Bronchial epithelial cell (primary cell): ENCODE measurements at regions not wholly inside any gene's neighbourhood (a gene's known extent, or its start where the extent isn't known, plus 50 kb on each side); places are given as distances from the start of the nearest gene placed in this dataset.

Experiments used
- DNase-seq: peaks from one replicate; pipeline ENCODE4 v3.0.0-alpha.2; 2010; ENCODE audit warnings: low read depth
- FAIRE-seq: peaks from 2 replicates; lab custom pipeline; 2011; peaks lifted over from hg19 to GRCh38; lab: Jason Lieb, UNC
- H3K27me3 ChIP-seq: 2 replicates; pipeline ENCODE4 v1.5.1; 2011; ENCODE audit warnings: low read length; ENCODE audit not compliant: control insufficient read depth, insufficient read depth
- H3K36me3 ChIP-seq: 2 replicates; pipeline ENCODE4 v1.5.1; 2011; ENCODE audit warnings: low read length; ENCODE audit not compliant: control insufficient read depth, insufficient read depth
- H3K4me3 ChIP-seq: 2 replicates; pipeline ENCODE4 v1.5.1; 2011; ENCODE audit warnings: mild to moderate bottlenecking, low read depth, low read length, control low read depth
- CTCF ChIP-seq: IDR thresholded peaks from 2 replicates; pipeline ENCODE4 v1.5.1; 2011; ENCODE audit warnings: mild to moderate bottlenecking, moderate library complexity, low read length, control low read depth, inconsistent platforms; ENCODE audit not compliant: insufficient read depth, severe bottlenecking

GRCh38 chr15:98276018-98276417 is 315.5 kb downstream of the ARRDC4 start:
- no peaks in the 10 kb centered on the region for H3K27me3 ChIP-seq
- no peak overlapping the region for H3K4me3 ChIP-seq
- DNase-seq: no peak
- TF ChIP-seq CTCF: no peak
- FAIRE-seq: no peak
- no peaks in the 10 kb centered on the region for H3K36me3 ChIP-seq

DNA sequence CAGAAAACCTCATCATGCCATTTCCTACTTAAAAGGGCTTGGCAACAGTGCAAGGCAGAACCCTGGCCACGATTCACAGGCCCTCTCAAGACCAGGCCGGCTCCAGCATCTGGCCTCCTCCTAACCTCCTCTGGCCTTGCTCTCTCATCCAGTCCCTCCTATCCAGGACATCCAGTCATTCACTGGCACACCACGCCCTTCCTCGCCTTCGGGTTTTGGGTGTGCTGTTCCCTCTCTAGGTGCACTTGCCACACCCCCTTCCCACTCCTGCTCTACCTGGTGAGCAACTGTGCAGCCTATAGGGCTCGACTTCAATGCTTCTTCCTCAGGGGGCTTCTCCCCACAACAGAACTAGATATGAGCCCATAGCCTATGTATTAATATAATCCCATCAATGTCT is 317.1 kb downstream of the ARRDC4 start:
- FAIRE-seq (no peak), DNase-seq (no peak)
- H3K27me3 ChIP-seq: no peaks in the 10 kb centered on the region
- TF ChIP-seq CTCF: no peak
- no peaks in the 10 kb centered on the region for H3K36me3 ChIP-seq
- H3K4me3 ChIP-seq: no peak overlapping the region

GRCh38 chr15:98280284-98280975 is 319.9 kb downstream of the ARRDC4 start:
- DNase-seq: no peak
- Histone ChIP-seq H3K27me3 (no peaks in the 10 kb centered on the region), H3K36me3 (no peaks in the 10 kb centered on the region)

GRCh38 chr15:98281130-98281529 is 320.6 kb downstream of the ARRDC4 start:
- FAIRE-seq: no peak
- TF ChIP-seq CTCF: no peak
- Histone ChIP-seq H3K4me3 (no peak overlapping the region), H3K36me3 (no peaks in the 10 kb centered on the region), H3K27me3 (no peaks in the 10 kb centered on the region)
- no peak for DNase-seq

More at GRCh38 chr15:98280284-98280975, 319.9 kb downstream of the ARRDC4 start:
- no peak overlapping the region for H3K4me3 ChIP-seq
- FAIRE-seq: no peak
- TF ChIP-seq CTCF: no peak

GRCh38 chr15:98282656-98283332 is 322.3 kb downstream of the ARRDC4 start:
- TF ChIP-seq CTCF: no peak
- H3K4me3 ChIP-seq: no peak overlapping the region
- FAIRE-seq: no peak
- DNase-seq: no peak
- H3K27me3 ChIP-seq: no peaks in the 10 kb centered on the region
- no peaks in the 10 kb centered on the region for H3K36me3 ChIP-seq
